Subcutaneous abdominal adipose tissue (tissue), 5 donors: ENCODE measurements at regions not wholly inside any gene's neighbourhood (a gene's known extent, or its start where the extent isn't known, plus 50 kb on each side); places are given as distances from the start of the nearest gene placed in this dataset.

Experiments
- H3K27ac ChIP-seq: one replicate; pipeline ENCODE4 v1.7.0; 2013; ENCODE audit warnings: low read depth, mild to moderate bottlenecking, inconsistent platforms, low read length, moderate library complexity
- H3K27me3 ChIP-seq, 5 donors: one replicate each; pipeline ENCODE4 v1.7.0; 2013; ENCODE audit warnings: low read length in 5 of 5, inconsistent platforms in 1 of 5; ENCODE audit not compliant: control insufficient read depth in 5 of 5, insufficient read depth in 4 of 5
- H3K36me3 ChIP-seq, 5 donors: one replicate each; pipeline ENCODE4 v1.7.0; 2013; ENCODE audit warnings: low read length in 5 of 5; ENCODE audit not compliant: control insufficient read depth in 5 of 5, insufficient read depth in 5 of 5
- H3K4me1 ChIP-seq, 5 donors: one replicate each; pipeline ENCODE4 v1.7.0; 2013; ENCODE audit warnings: low read length in 5 of 5, mild to moderate bottlenecking in 3 of 5, moderate library complexity in 1 of 5; ENCODE audit not compliant: control insufficient read depth in 5 of 5, insufficient read depth in 5 of 5
- H3K4me3 ChIP-seq, 5 donors: one replicate each; pipeline ENCODE4 v1.7.0; 2013; ENCODE audit warnings: low read length in 5 of 5, low read depth in 1 of 5
- H3K9ac ChIP-seq, 5 donors: one replicate each; pipeline ENCODE4 v1.7.0; 2013; ENCODE audit warnings: low read length in 5 of 5, mild to moderate bottlenecking in 4 of 5, moderate library complexity in 3 of 5
- H3K9me3 ChIP-seq, 5 donors: one replicate each; pipeline ENCODE4 v1.7.0; 2013; ENCODE audit warnings: low read length in 5 of 5; ENCODE audit not compliant: control insufficient read depth in 5 of 5
- donor health status: healthy.
- donor health status: healthy.
- donor health status: healthy.
- donor health status: healthy.
- donor health status: healthy.

GRCh38 chr3:43855674-43856299, 165.0 kb downstream of the ABHD5 start:
- H3K4me1 ChIP-seq, result peaks cover 0 to 2% (median 0%) of the 10 kb centered on the region in 5 donors
- H3K4me3 ChIP-seq, result no peak overlapping the region
- H3K27me3 ChIP-seq, result peaks cover 8 to 24% (median 17%) of the 10 kb centered on the region in 5 donors
- H3K36me3 ChIP-seq, result no peaks in the 10 kb centered on the region
- no peaks in the 10 kb centered on the region for H3K9me3 ChIP-seq
- H3K9ac ChIP-seq, result no peak overlapping the region
- H3K27ac ChIP-seq, result no peak overlapping the region

GRCh38 chr3:43856351-43856750, 165.6 kb downstream of the ABHD5 start:
- no peak overlapping the region for H3K9ac ChIP-seq
- no peak overlapping the region for H3K4me3 ChIP-seq

GRCh38 chr3:43856761-43857160, 166.0 kb downstream of the ABHD5 start:
- Histone ChIP-seq H3K9ac (no peak overlapping the region), H3K4me1 (peaks cover 0 to 2% (median 0%) of the 10 kb centered on the region in 5 donors), H3K27me3 (peaks cover 8 to 24% (median 19%) of the 10 kb centered on the region in 5 donors), H3K9me3 (no peaks in the 10 kb centered on the region), H3K27ac (no peak overlapping the region), H3K36me3 (no peaks in the 10 kb centered on the region), H3K4me3 (no peak overlapping the region)

More at GRCh38 chr3:43856351-43856750, 165.6 kb downstream of the ABHD5 start:
- Histone ChIP-seq H3K36me3 (no peaks in the 10 kb centered on the region), H3K27me3 (peaks cover 8 to 24% (median 17%) of the 10 kb centered on the region in 5 donors), H3K9me3 (no peaks in the 10 kb centered on the region), H3K4me1 (peaks cover 0 to 2% (median 0%) of the 10 kb centered on the region in 5 donors), H3K27ac (no peak overlapping the region)

GRCh38 chr3:43857361-43858293, 166.9 kb downstream of the ABHD5 start:
- Histone ChIP-seq H3K36me3 (no peaks in the 10 kb centered on the region), H3K9me3 (no peaks in the 10 kb centered on the region), H3K27ac (no peak overlapping the region), H3K4me3 (no peak overlapping the region), H3K9ac (no peak overlapping the region), H3K27me3 (peaks cover 8 to 24% (median 19%) of the 10 kb centered on the region in 5 donors), H3K4me1 (peaks cover 0 to 2% (median 0%) of the 10 kb centered on the region in 5 donors)

GRCh38 chr3:43858294-43858701, 167.6 kb downstream of the ABHD5 start:
- H3K9me3 ChIP-seq, result no peaks in the 10 kb centered on the region
- no peaks in the 10 kb centered on the region for H3K36me3 ChIP-seq
- peaks cover 8 to 24% (median 19%) of the 10 kb centered on the region in 5 donors for H3K27me3 ChIP-seq
- H3K27ac ChIP-seq, result no peak overlapping the region
- H3K4me1 ChIP-seq, result peaks cover 0 to 2% (median 0%) of the 10 kb centered on the region in 5 donors
- H3K4me3 ChIP-seq, result no peak overlapping the region
- no peak overlapping the region for H3K9ac ChIP-seq

- Histone ChIP-seq H3K4me1 (peaks cover 0 to 2% (median 0%) of the 10 kb centered on the region in 5 donors), H3K4me3 (no peak overlapping the region), H3K9me3 (no peaks in the 10 kb centered on the region), H3K36me3 (no peaks in the 10 kb centered on the region), H3K9ac (no peak overlapping the region), H3K27ac (no peak overlapping the region), H3K27me3 (peaks cover 8 to 24% (median 19%) of the 10 kb centered on the region in 5 donors)
Observed at GRCh38 chr3:43859766-43860165, 169.0 kb downstream of the ABHD5 start.

GRCh38 chr3:43861635-43862034, 170.9 kb downstream of the ABHD5 start:
- peaks cover 9 to 20% (median 16%) of the 10 kb centered on the region in 5 donors for H3K27me3 ChIP-seq
- no peaks in the 10 kb centered on the region for H3K36me3 ChIP-seq
- H3K4me3 ChIP-seq, result no peak overlapping the region
- H3K27ac ChIP-seq, result no peak overlapping the region
- H3K4me1 ChIP-seq, result no peaks in the 10 kb centered on the region
- H3K9me3 ChIP-seq, result no peaks in the 10 kb centered on the region
- H3K9ac ChIP-seq, result no peak overlapping the region

- H3K9ac ChIP-seq, result no peak overlapping the region
- H3K4me1 ChIP-seq, result no peaks in the 10 kb centered on the region
- H3K9me3 ChIP-seq, result no peaks in the 10 kb centered on the region
Observed at GRCh38 chr3:43862470-43862869, 171.7 kb downstream of the ABHD5 start.

GRCh38 chr3:43862992-43863805, 172.5 kb downstream of the ABHD5 start:
- no peaks in the 10 kb centered on the region for H3K9me3 ChIP-seq
- no peaks in the 10 kb centered on the region for H3K4me1 ChIP-seq
- H3K27me3 ChIP-seq, result peaks cover 3 to 12% (median 10%) of the 10 kb centered on the region in 5 donors
- H3K27ac ChIP-seq, result no peak overlapping the region
- H3K9ac ChIP-seq, result no peak overlapping the region
- no peaks in the 10 kb centered on the region for H3K36me3 ChIP-seq
- no peak overlapping the region for H3K4me3 ChIP-seq

More at GRCh38 chr3:43862470-43862869, 171.7 kb downstream of the ABHD5 start:
- no peak overlapping the region for H3K4me3 ChIP-seq
- H3K36me3 ChIP-seq, result no peaks in the 10 kb centered on the region
- H3K27ac ChIP-seq, result no peak overlapping the region
- H3K27me3 ChIP-seq, result peaks cover 3 to 16% (median 12%) of the 10 kb centered on the region in 5 donors
